Stimulated activated CD4-positive, alpha-beta T cell treated with anti-CD3 and anti-CD28 coated beads, Interleukin-4, amount 100 ng/mL, for 48 hours (primary cell): ENCODE measurements at regions not wholly inside any gene's neighbourhood (a gene's known extent, or its start where the extent isn't known, plus 50 kb on each side); places are given as distances from the start of the nearest gene placed in this dataset.

Experiments used
- DNase-seq, 2 donors: peaks; one replicate each; pipeline ENCODE4 v3.0.0-alpha.2; 2020; ENCODE audit warnings: low read depth in 2 of 2

DNA sequence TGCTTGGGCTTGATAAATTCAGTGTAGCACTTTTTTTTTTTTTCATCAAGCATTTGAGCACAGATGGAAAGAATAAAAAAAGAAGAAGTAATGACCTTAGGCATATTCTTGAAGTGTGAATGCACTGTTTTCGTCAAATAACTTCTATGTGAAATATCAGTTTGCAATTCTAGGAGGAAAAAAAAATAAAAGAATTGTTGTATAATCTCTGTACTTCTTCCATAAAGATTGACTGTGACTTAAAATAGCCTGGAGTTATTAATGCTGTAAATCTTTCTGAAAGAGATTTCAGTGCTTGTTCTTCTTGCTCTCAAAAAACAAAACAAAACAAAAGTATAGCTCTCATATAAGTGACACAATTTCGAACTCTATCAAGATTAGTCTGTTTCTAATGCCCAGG lies 536.9 kb upstream of the ZNF608 start:
- DNase-seq: no peak

DNA sequence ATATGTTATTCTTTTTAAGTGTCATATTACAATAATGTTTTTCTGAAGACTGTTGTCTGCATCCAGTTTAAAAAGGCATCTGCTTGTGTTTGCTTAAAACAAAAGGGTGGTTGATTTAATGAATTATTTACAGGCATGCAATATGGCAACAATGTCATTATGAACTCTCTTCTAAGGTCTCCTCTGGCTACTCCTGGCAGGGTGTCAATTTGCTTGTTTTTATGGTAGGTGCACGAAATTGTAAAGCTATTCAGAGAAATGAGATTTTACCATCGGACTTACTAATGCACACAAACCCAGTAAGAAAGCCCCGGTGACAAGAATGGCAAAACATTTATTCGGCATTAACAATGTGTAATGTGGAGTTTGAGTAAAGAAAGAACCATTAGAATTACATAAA lies 539.8 kb upstream of the ZNF608 start:
- no peak for DNase-seq

DNA sequence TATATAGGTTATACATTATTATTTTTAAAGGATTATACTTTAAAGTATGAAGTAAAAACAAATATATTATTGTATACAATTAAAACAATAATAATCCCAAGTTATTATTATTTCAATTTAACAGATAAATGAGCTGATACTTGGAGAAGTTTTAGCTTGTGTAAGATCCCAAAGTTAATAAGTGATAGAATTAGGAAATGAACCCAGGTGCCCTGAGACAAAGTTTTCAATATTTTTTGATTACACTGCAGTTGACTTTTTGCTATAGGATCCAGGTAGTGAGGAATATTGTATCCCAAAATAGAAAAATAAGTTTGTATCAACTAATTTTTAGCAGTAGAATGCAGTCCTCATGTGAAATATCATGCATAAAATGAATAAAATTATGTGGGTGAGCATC lies 543.2 kb upstream of the ZNF608 start:
- DNase-seq: no peak

DNA sequence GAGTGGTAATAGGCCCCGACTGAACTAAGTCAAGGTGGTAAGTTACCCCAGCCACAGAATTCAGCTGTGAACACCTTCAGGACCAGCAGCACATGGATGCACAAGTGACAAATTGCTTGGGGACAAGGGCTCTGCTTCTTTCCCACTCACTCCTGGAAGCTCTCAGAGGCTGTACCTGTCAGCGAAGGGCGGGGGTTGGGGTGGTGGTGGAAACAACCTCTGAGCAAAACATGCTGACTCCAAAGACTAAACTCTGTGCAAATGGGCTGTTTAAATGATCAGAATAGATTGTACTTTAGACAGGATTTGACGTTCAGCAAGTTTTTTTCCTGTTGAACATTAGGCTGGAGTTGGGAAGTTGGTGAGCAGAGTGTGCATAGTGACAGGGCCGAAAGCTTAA lies 544.5 kb upstream of the ZNF608 start:
- no peak for DNase-seq

DNA sequence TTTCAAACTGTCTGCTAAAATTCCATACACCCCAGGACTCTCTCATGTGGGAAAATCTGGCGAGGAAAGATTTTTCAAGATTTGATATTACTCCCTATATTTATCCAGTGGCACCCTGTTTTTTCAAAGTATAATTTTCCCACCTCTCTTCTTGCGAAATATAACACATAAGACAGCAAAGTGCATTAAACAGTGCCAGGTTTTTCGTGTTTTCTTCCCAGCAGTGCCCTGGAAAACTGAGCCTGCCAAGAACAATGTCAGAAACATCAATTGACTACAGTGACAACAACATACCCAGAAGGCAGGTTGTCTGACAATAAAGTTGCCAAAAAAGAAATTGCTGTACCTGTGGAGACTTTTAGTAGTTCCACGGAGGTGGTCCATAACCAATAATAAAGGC lies 545.0 kb upstream of the ZNF608 start:
- no peak for DNase-seq

DNA sequence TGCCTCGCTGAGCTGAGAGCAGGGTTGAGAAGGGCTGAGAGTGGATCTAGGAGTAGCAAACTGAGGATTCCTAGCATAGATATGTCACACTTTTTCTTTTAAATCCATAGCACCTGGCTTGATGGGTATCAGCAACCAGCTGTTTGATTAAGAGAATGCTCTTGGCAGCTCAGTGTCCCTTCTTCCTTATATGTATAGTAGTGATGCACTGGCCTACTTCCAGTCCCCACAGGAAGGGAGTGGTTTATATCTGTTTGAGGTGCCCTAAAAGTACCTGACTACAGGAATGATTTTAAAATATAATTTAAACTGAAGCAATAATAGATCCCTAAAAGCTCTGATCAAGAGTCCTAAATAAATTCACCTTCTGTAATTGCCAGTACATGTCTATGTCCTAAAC lies 546.8 kb upstream of the ZNF608 start:
- DNase-seq: no peak

DNA sequence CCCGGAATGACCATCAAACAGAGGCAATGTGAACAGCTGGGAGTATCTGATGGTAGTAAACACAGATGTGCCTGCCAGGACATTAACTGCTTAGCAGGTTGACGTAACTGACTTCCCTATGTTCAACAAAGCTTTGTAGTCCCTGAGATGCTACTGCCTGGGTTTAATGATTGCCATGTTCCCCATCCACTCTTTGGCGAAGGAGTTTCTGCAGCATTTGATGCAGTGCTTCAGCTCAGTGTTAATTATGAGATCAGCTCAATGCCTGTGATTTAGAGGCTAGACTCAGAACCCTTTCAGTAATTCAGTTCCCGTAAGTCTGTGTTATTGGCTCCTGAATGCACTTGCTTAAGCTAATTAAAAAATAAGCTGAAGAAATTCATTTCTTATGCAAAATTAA lies 547.3 kb upstream of the ZNF608 start:
- no peak for DNase-seq

DNA sequence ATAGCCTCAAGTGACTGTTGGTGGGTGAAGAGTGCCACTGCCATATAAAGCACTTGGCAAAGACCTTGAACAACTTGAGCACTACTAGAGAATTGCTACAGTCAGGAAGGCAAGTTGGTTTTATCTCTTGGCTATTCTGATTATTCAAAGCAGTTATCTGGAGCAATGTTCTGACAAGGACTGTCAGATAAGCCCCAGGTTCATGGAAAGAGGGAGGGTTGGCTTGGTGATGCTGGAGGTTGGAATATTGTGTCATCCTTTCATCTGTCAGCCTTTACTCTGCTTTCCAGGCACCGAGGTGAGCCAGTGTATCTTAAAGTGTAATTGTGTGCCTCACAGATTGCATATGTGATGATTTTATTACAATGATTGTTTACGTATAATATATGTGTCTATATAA lies 548.4 kb upstream of the ZNF608 start:
- DNase-seq: no peak

DNA sequence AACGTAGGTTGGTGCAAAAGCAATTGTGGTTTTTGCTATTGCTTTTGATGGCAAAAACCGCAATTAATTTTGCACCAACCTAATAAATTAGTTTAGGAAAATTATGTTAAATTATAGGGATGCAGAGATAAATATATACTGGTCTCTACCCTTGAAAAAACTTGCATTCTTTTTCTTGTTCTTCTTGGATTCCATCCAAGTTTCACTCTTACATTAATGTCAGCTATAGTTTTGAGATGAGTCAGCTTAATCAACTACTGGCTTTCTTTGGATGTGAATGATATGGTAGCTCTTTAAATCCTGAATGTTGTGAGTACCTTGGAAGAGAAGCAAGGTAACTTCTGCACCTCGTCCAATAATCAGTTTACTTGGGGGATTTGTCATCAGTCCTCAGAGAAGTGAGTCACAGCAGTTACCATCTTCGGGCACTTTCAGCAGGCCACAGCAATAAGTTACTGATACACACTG lies 549.0 kb upstream of the ZNF608 start:
- no peak for DNase-seq

DNA sequence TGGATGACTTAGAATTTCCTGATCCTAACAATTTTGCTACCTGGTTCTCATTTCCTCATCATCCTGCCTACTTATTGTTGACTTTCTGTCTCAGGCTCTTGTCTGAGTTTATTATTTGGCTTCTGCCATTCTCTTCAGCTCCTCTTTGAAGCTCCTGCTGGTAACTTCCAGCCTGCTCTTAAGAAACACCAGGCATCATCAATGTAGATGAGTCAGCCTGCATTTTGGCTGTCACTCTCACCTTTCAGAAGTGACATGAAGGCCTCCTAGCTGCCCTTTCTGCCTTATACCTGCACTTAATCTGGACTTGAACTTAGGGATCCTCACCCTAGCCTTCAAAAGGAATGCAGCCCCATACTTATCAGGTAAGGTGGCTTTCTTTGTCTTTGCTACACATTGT lies 551.8 kb upstream of the ZNF608 start:
- DNase-seq: no peak

DNA sequence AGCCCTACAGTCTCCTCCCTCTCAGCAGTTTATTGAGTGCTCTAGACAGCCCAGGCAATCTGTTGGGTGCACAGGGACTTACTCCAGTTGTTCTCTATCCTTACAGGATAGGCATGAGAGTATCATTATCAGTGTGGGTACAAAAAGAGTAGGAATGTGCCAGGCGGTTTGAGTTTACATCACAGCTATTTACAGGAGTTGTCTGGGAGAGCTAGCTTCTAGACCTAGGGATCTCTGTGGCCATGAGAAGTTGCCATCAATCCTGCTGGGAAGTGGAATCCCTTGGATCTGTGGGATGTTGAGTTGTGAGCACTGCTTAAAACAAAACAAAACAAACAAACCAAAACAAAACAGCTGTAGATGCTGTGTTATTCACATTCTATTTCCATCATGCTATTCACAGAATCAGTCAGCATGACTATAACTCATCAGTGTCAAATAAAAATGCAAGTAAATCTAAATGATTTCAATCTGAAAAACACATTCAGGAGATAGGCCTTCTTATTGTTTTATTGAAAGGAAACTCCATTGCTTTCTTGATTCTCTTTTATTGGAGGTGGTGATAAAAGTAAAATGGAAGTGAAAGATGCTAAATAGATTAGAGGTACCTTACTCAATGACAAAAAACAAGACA lies 552.4 kb upstream of the ZNF608 start:
- no peak for DNase-seq

DNA sequence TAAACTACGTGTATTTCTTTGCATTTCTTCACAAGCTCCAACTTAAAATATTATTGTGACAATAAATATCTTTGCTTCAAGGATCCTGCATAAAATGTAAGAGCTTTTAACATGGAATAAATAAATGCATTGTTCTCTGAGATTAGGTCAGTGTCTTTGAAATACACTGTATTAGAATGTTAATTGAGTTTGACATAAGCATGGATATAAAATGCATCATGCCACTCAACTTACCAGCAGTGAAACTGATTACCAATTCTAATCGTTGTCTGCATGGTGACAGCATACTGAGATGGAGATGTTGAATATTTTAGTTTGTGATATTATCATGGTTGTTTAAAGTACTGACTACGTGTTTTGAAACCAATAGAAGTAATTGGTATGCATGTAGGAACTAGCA lies 555.3 kb upstream of the ZNF608 start:
- DNase-seq: no peak

DNA sequence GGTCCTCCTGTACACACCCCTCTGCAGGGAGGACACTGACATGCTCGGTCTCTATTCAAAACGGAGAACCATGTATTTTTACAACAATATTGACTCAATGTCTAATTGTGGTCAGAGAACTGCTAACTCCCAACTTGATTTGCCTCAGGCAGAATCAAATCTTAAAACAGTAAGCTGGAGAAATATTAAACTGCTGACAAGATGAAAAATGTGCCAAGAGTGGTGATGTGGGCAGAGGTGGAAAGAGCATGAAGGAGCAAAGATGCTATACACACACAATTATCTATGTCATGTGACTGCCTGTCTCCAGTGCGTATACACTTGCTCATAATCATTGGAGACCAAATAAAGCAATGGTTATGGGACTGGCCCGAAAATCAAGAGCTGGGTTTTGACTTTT lies 556.1 kb upstream of the ZNF608 start:
- DNase-seq: no peak

DNA sequence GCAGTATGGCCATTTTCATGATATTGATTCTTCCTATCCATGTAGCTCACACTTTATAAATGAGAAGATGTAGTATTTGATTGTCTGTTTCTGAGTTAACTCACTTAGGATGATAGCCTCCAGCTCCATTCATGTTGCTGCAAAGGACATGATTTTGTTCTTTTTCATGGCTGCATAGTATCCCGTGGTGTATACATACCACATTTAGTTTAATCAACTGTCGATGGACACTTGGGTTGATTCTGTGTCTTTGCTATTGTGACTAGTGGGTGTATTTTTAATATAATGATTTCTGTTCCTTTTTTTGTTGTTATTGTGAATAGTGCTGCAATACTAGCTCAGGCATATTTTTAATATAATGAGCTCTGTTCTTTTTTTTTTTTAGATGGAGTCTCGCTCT lies 560.3 kb upstream of the ZNF608 start:
- no peak for DNase-seq

DNA sequence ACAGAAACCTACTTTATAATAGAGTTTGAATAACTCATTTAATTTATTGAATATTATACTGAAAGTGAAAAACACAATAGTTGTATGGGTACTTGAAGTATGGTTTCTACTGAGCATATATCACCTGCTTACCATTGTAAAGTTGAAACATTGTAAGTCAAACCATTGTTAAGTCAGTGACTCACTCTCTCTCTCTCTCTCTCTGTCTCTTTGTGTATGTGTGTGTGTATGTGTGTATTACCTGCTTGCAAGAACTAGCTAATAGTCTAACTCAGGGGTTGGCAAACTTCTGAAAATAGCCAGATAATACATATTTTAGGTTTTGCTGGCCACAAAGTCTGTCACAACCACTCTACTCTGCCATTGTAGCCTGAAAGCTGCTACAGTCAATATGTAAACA lies 564.3 kb upstream of the ZNF608 start:
- DNase-seq: no peak

DNA sequence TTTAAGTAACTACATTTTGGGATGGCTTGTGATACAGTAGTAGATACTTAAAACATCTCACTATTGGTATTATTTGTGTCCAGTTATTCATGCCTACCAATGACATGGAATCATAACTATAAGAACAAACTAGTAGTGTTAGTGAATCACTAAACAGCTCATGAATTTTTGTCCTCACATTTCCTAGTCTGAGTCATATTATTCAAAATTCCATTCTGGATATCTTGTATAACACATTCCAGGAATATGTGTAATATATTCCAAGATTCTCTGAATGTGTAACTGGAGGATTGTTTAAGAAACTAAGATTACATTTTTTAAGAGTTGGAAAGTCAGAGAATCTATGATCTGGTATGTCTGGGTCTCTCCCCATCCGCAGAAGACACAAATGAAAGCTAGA lies 565.3 kb upstream of the ZNF608 start:
- no peak for DNase-seq

DNA sequence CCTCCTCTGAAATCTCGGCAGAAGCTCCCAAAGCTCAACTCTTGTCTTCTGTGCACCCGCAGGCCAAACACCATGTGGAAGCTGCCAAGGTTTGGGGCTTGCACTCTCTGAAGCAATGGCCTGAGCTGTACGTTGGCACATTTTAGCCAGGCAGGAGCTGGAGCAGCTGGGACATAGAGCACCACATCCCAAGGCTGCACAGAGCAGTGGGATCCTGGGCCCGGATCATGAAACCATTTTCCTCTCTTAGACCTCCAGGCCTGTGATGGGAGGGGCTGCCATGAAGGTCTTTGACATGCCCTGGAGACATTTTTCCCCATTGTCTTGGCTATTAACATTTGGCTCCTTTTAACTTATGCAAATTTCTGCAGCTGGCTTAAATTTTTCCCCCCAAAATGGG lies 567.1 kb upstream of the ZNF608 start:
- DNase-seq: no peak

DNA sequence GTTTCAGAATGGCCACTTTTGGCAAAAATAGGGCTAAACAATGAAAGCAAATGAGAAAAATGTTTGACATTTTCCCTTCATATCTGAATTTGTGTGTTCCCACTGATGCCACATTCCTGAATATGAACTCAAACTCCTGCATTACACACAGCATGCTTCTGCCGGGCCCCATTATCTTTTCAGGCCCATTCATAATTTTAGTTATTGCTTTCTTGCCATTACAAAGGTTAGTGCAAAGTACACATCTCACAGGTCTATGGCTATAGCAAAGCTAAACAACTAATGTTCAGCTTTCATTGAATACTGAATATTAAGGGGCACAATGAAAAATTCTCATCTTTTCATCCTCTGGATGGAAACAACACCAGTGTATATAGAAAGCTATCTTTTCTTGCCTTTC lies 568.9 kb upstream of the ZNF608 start:
- DNase-seq: no peak

DNA sequence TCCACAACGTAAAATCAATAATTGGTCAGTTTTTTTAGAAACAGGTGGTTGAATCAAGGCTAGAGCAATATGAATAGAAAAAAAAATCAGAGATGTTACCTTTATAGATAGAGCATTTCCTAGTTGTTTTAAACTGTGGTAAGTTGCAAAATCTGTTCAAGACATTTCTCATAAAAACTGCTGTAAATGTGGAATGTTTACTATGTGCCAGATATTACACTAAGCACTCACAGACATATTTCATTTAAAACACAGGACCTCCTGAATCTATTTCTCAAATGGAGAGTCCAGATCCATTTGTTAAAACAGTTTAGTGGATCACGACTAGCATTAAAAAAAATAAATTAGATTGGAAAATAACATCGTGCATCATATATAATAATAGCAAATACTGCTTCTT lies 570.0 kb upstream of the ZNF608 start:
- no peak for DNase-seq

DNA sequence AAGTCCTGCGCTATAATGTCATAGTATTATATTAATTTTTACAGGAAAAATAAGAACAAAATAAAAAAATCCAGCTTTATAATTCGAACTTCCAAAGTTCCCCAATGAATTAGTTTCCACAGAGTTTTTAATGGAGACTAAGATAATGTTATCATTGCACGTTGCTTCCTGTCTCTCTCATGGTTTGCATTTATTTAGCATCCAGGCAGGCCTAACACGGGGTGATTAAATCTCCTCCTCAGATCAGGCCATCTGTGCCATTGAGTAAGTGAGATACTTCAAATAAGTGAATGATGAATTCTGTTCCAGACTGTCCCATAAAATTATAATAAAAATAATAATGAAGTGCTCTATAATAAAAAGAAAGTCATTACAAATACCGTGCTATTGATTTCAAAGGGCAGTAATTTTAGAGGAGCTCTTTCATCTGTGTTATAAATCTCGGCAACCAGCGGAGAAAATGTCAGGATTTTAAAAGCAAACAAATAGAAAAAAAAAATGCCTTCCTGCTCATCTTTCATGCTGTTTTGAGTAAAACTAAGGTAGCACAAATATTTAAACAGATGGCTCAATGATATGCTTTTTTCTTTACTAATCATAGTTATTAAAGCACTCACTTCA lies 570.6 kb upstream of the ZNF608 start:
- DNase-seq: no peak

DNA sequence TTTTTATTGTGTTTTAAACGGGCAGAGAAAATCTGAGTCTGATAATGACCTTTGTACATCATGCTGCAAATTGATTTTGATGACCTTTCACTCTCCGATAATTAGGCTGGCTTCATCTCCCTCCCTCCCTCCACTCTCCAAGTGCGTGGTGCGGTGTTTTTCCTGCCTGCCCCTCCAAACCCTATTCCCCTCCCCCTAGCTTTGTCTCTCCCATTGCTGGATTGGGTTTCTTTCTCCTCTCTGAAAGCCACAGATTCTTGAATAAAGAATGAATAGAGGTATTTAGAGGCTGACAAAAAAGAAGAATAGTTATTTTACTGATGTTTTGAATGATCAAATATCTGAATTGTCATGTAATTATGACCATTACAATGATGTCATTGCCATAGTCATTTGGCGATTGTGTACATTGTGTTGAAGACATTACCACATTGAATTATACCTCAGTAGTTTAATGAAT lies 571.1 kb upstream of the ZNF608 start:
- DNase-seq: no peak

DNA sequence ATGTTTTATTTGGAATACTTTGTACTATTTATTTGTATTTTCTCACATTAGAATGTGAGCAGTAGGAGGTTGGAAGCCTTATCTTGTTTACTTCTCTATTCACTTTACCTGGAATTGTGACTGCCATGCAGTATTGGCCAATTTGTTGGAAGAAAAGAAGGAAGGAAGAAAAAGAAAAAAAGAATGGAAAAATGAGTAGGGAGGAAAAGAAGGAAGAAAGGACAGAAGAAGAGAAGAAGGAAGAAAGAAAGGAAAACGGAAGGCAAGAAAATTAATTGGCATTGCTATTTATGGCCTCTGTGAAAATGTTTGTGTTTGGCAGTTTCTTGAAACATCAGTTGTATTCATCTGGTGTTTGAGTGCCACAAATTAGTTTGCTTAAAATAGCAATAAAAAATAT lies 575.2 kb upstream of the ZNF608 start:
- DNase-seq: no peak

DNA sequence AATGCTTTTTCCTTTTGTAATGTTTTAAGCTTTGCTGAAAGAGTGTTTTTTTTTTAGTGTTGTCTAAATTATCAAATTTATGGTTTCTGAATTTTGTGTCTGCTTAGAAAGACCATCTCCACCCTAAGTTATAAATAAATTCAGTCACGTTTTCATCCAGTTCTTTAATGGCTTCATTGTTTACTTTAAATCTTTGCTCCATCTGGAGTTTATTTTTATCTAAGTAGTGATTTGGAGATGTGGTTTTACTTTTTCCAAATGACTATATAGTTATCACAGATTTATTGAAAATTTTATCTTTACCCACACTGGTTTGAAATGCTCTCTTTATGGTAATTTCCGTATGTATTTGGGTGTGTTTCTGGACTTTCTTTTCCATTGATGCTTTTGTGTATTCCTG lies 577.2 kb upstream of the ZNF608 start:
- DNase-seq: no peak
